Heart left ventricle (tissue), 16 donors: ENCODE measurements at regions not wholly inside any gene's neighbourhood (a gene's known extent, or its start where the extent isn't known, plus 50 kb on each side); places are given as distances from the start of the nearest gene placed in this dataset.

Source experiments
- ATAC-seq, 4 donors: fragments of 200-7000 bp; cut with Tn5 transposase; one replicate each; pipeline ENCODE4 v1.9.1; 2020 to 2022; ENCODE audit warnings: moderate library complexity in 4 of 4, mild to moderate bottlenecking in 3 of 4, moderate number of reproducible peaks in 1 of 4
- DNase-seq, 5 donors: peaks; one replicate each; pipeline ENCODE4 v3.0.0-alpha.2; 2020
- H3K27ac ChIP-seq, 12 donors: fragments of 200-600 bp; sonication (generic) in 4 of 12; one replicate each; pipeline versions ENCODE4 v1.5.0 to v1.8.0; 2016 to 2022; ENCODE audit warnings: mild to moderate bottlenecking in 2 of 12
- H3K27me3 ChIP-seq, 9 donors: fragments of 200-600 bp; sonication (generic) in 2 of 9; one replicate each; pipeline versions ENCODE4 v1.5.1 to v1.8.0; 2016 to 2022; ENCODE audit warnings: mild to moderate bottlenecking in 3 of 9
- H3K36me3 ChIP-seq, 9 donors: fragments of 200-600 bp; sonication (generic) in 2 of 9; one replicate each; pipeline versions ENCODE4 v1.5.0 to v1.8.0; 2018 to 2022; ENCODE audit warnings: mild to moderate bottlenecking in 2 of 9
- H3K4me1 ChIP-seq, 12 donors: fragments of 200-600 bp; sonication (generic) in 4 of 12; one replicate each; pipeline versions ENCODE4 v1.5.0 to v1.8.0; 2016 to 2022; ENCODE audit warnings: mild to moderate bottlenecking in 3 of 12
- H3K4me3 ChIP-seq, 12 donors: fragments of 200-600 bp; sonication (generic) in 4 of 12; one replicate each; pipeline versions ENCODE4 v1.5.0 to v1.8.0; 2017 to 2022; ENCODE audit warnings: mild to moderate bottlenecking in 9 of 12, moderate library complexity in 4 of 12
- H3K9me3 ChIP-seq, 12 donors: fragments of 200-600 bp; sonication (generic) in 4 of 12; one replicate each; pipeline versions ENCODE4 v1.5.0 to v1.8.0; 2016 to 2022; ENCODE audit warnings: mild to moderate bottlenecking in 1 of 12
- POLR2A ChIP-seq, 2 donors: fragments of 450-650 bp; IDR thresholded peaks; one replicate each; pipeline ENCODE4 v1.6.1; 2017; ENCODE audit warnings: antibody characterized with exemption in 2 of 2, mild to moderate bottlenecking in 2 of 2, moderate library complexity in 2 of 2
- WGBS, 4 donors: extraction: QIAGEN DNeasy Blood & Tissue Kit in 2 of 4; methylation state at CpG; one replicate each; pipeline versions ENCODE4 v1.1.5 to v1.1.7; 2013 to 2018; 5-methylcytosine and 5-hydroxymethylcytosine counted together
- intact Hi-C, 10 donors: fragments of 100-400 bp; cut with DNase I; formaldehyde crosslinking; loops; one replicate each; pipeline versions ENCODE4 v1.11.1 to v1.14.2; 2022
- TF ChIP-seq, protein P1 (sequence below), 12 donors: fragments of 200-600 bp; sonication (generic) in 4 of 12; IDR thresholded peaks; one replicate each; pipeline versions ENCODE4 v1.5.0 to v1.8.0; 2018 to 2022; ENCODE audit warnings: antibody characterized with exemption in 12 of 12, mild to moderate bottlenecking in 5 of 12
- donor health status: ischemic (EF 13 %, LVEDD 7.1; RV severe dilation, severe dysfunction).
- donor health status: healthy with polysubstance abuse.
- donor health status: DM: no; HTN: yes; CAD: no.
- donor health status: DM: no; HTN: no; CAD: no.
- donor health status: ischemic (EF 25% LVEDD 6.9; RV normal size, moderate dysfunction).
- donor health status: ischemic (EF 25% LVEDD 5.7; RV mildly dilated, moderate dysfunction).
- donor health status: healthy.
- donor health status: DM: yes; HTN: yes; CAD: no.
- donor health status: ischemic (EF 35%, LVEDD 5.7; RV mildly dilated, moderate dysfunction).
- donor health status: nonischemic (EF 11% LVEDD 7.7; RV severe dilation, severe dysfunction).
- donor health status: DM: yes; HTN: yes; CAD: no.
- donor health status: PGD.
- donor health status: ischemic (EF 29% LVEDD 5.4; RV normal size, mild dysfunction).
- donor health status: nonischemic (EF 23%, LVEDD 6.1; RV moderate dilation, normal function).

DNA sequence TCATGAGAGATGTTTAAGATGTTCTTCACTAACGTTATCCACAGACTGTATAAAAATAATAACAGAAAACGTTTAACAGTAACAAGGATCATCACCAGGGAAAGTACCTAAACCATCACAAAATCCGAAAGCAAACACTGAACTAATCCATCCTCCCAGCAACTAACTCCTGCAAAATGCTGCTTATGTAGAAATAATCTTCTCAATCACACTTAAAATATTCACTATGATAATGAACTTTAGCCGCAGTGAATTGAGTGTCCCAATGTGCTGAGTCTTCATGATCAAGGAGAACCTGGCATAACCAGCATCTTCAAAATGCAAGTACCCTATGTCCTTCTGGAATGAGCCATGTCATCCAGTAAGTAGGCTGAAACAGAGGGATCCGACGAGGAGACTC lies 166.1 kb downstream of the LTN1 start:
- ATAC-seq (no peak), DNase-seq (no peak)
- H3K27me3 ChIP-seq = no peaks in the 10 kb centered on the region
- no peaks in the 10 kb centered on the region for H3K9me3 ChIP-seq
- intact Hi-C loops = no loop called here
- WGBS, 4 donors = 86 to 90% (median 90%) methylated on average over 6 of the region's 6 CpGs
- TF ChIP-seq POLR2A (IDR thresholded peaks at IDR 0.05) = no peak
- TF ChIP-seq, protein P1, sequence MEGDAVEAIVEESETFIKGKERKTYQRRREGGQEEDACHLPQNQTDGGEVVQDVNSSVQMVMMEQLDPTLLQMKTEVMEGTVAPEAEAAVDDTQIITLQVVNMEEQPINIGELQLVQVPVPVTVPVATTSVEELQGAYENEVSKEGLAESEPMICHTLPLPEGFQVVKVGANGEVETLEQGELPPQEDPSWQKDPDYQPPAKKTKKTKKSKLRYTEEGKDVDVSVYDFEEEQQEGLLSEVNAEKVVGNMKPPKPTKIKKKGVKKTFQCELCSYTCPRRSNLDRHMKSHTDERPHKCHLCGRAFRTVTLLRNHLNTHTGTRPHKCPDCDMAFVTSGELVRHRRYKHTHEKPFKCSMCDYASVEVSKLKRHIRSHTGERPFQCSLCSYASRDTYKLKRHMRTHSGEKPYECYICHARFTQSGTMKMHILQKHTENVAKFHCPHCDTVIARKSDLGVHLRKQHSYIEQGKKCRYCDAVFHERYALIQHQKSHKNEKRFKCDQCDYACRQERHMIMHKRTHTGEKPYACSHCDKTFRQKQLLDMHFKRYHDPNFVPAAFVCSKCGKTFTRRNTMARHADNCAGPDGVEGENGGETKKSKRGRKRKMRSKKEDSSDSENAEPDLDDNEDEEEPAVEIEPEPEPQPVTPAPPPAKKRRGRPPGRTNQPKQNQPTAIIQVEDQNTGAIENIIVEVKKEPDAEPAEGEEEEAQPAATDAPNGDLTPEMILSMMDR (IDR thresholded peaks at IDR 0.05) = no peak
- H3K36me3 ChIP-seq = no peaks in the 10 kb centered on the region
- peaks cover 3 to 25% (median 20%) of the 10 kb centered on the region in 12 donors for H3K4me1 ChIP-seq
- H3K27ac ChIP-seq = no peak overlapping the region
- H3K4me3 ChIP-seq = no peak overlapping the region

DNA sequence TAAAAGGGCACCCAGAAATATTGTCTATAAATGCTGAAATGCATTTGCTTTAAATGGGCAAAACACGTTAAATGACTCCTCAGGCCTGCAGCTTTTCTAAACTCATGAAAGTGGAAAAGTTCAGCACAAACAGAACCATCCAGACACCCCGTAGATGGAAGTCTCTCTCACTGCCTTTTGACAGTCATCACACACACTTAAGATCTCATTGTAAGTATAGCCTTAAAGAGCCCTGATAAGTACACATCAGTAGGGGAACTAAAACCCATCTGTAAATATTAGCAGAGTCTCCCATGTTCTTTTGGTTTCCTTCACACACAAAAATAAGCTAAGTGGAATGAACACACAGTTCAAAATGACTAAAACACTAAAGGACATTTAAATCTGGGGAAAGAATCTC lies 166.7 kb downstream of the LTN1 start:
- H3K4me1 ChIP-seq = peaks cover 3 to 30% (median 22%) of the 10 kb centered on the region in 12 donors
- no peaks in the 10 kb centered on the region for H3K9me3 ChIP-seq
- TF ChIP-seq POLR2A (IDR thresholded peaks at IDR 0.05) = no peak
- TF ChIP-seq, protein P1 (IDR thresholded peaks at IDR 0.05) = no peak
- H3K36me3 ChIP-seq = no peaks in the 10 kb centered on the region
- DNase-seq (no peak), ATAC-seq (no peak)
- WGBS, 4 donors = 79 to 82% (median 82%) methylated on average over 2 of the region's 2 CpGs
- H3K27ac ChIP-seq = no peak overlapping the region
- no peak overlapping the region for H3K4me3 ChIP-seq
- intact Hi-C loops = no loop called here
- H3K27me3 ChIP-seq = no peaks in the 10 kb centered on the region

DNA sequence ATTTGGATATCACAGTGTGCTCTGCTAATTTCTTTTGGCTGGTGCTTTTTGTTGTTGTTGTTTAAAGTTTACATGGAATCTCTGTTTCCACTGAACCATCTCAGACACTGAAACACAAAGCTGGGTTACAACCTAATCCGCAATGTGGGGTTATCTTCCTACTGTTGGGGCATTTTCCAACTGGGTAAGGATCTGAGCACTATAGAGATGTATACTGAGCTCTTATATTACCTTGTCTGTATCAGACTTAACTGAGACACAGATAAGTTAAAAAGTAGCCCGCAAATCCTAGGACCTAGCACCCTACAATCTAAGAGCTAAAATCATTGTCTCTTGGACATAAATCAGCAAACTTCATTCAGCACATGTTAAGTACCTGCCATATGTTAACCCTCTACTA lies 169.2 kb downstream of the LTN1 start:
- H3K9me3 ChIP-seq = no peaks in the 10 kb centered on the region
- H3K27ac ChIP-seq = peak overlapping the region in 7 of 12 donors; percentile 2 to 65 (median 29)
- DNase-seq (no peak), ATAC-seq (no peak)
- H3K4me3 ChIP-seq = no peak overlapping the region
- TF ChIP-seq POLR2A (IDR thresholded peaks at IDR 0.05) = no peak
- TF ChIP-seq, protein P1 (IDR thresholded peaks at IDR 0.05) = no peak
- intact Hi-C loops = loop anchor here in 1 of 10 donors (5.0 kb wide), 1 partner anchor 59 kb away; no protein-coding TSS in a partner anchor
- H3K36me3 ChIP-seq = no peaks in the 10 kb centered on the region
- 69 to 86% (median 84%) methylated on average over 2 of the region's 2 CpGs for WGBS, 4 donors
- no peaks in the 10 kb centered on the region for H3K27me3 ChIP-seq
- peaks cover 3 to 30% (median 22%) of the 10 kb centered on the region in 12 donors for H3K4me1 ChIP-seq

DNA sequence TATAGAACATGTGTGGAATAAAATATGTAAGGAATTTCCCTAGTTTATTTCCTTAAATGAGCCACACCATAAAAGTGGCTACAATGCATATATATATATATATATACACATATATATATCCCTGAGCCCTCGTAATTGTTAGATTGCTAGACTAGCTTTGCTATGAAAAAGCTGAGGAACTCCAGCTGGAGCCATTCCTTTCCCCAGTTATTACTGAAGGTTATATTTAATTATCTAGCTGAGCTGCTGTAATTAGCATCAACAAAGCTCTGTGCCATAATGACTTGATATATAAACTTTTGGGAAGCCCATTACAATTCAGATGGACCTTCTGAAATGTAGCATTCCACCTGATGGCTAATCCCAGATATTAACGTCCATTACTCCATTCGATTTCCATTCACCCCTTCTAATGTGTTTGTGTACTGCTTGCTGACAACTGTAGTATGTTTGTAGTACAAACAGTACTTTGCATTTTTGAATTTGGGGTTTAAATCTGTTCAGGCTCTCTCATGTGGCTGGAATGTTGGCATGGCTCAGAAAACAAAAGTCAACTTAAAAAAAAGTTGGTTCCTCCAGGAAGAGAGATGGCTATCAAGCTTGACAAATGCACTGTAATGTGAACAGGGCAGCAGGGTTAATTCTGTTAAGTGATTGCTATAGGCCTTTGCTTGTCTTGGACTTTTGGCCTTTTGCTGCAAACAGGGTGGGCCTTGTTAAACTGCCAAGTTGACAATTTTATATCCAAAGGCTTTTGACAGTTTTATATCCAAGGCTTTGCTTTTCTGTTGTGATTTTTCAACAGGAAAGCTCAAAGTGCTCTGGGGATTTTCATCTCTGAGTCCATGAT lies 170.0 kb downstream of the LTN1 start:
- intact Hi-C loops = loop anchor here in 1 of 10 donors (5.0 kb wide), 1 partner anchor 60 kb away; no protein-coding TSS in a partner anchor
- Histone ChIP-seq H3K27me3 (no peaks in the 10 kb centered on the region), H3K27ac (peak overlapping the region in 7 of 12 donors; percentile 2 to 65 (median 29)), H3K36me3 (no peaks in the 10 kb centered on the region), H3K4me1 (peaks cover 3 to 30% (median 22%) of the 10 kb centered on the region in 12 donors), H3K4me3 (no peak overlapping the region), H3K9me3 (no peaks in the 10 kb centered on the region)
- DNase-seq (no peak), ATAC-seq (peak; percentile 49 to 72 (median 62))
- TF ChIP-seq, protein P1 (IDR thresholded peaks at IDR 0.05) = no peak
- no peak for TF ChIP-seq POLR2A (IDR thresholded peaks at IDR 0.05)
- WGBS, 4 donors = 35 to 52% (median 39%) methylated on average over 3 of the region's 3 CpGs
